ENCODE measurements at regions not wholly inside any gene's neighbourhood (a gene's known extent, or its start where the extent isn't known, plus 50 kb on each side); places are given as distances from the start of the nearest gene placed in this dataset.

- no peak for DNase-seq
- TF ChIP-seq POLR2AphosphoS5 (IDR thresholded peaks at IDR 0.05) (no peak), EP300 (IDR thresholded peaks at IDR 0.05) (no peak), POLR2A (IDR thresholded peaks at IDR 0.05) (no peak)
- Histone ChIP-seq H3K27ac (no peak overlapping the region), H3K36me3 (no peaks in the 10 kb centered on the region), H3K4me3 (no peak overlapping the region), H3K27me3 (no peaks in the 10 kb centered on the region), H3K9me3 (no peaks in the 10 kb centered on the region), H3K4me1 (peaks cover 0 to 16% (median 5%) of the 10 kb centered on the region in 4 donors)
- intact Hi-C loops (cut with DNase I), result no loop called here
- 75 to 81% methylated on average over 7 of the region's 7 CpGs for WGBS, 2 donors
Measured at GRCh38 chr11:122230385-122230755, 114.4 kb upstream of the BLID start.

GRCh38 chr11:122229481-122230384 is 113.7 kb upstream of the BLID start:
- intact Hi-C loops (cut with DNase I), result loop anchor here (1.0 kb wide), 1 partner anchor 32 kb away; no protein-coding TSS in a partner anchor

GRCh38 chr11:122229078-122229477 is 113.1 kb upstream of the BLID start:
- intact Hi-C loops (cut with DNase I), result loop anchor here (1.0 kb wide), 1 partner anchor 32 kb away; no protein-coding TSS in a partner anchor
- no peaks in the 10 kb centered on the region for H3K27me3 ChIP-seq
- TF ChIP-seq POLR2AphosphoS5 (IDR thresholded peaks at IDR 0.05), result no peak
- TF ChIP-seq CTCF (IDR thresholded peaks at IDR 0.05), result no peak
- no peak for TF ChIP-seq POLR2A (IDR thresholded peaks at IDR 0.05)
- no peak for TF ChIP-seq EP300 (IDR thresholded peaks at IDR 0.05)

More at GRCh38 chr11:122229481-122230384, 113.7 kb upstream of the BLID start:
- TF ChIP-seq POLR2AphosphoS5 (IDR thresholded peaks at IDR 0.05) (no peak), CTCF (IDR thresholded peaks at IDR 0.05) (no peak), POLR2A (IDR thresholded peaks at IDR 0.05) (no peak), EP300 (IDR thresholded peaks at IDR 0.05) (no peak)
- no peaks in the 10 kb centered on the region for H3K27me3 ChIP-seq
- H3K4me1 ChIP-seq, result peaks cover 0 to 9% (median under 1%) of the 10 kb centered on the region in 4 donors
- H3K36me3 ChIP-seq, result no peaks in the 10 kb centered on the region
- no peak overlapping the region for H3K27ac ChIP-seq
- H3K4me3 ChIP-seq, result no peak overlapping the region
- no peaks in the 10 kb centered on the region for H3K9me3 ChIP-seq
- DNase-seq, result no peak
- WGBS, 2 donors, result 25 to 50% methylated on average over 22 of the region's 22 CpGs

GRCh38 chr11:122226810-122227379 is 110.9 kb upstream of the BLID start:
- TF ChIP-seq POLR2A (IDR thresholded peaks at IDR 0.05), result no peak
- no peak for TF ChIP-seq POLR2AphosphoS5 (IDR thresholded peaks at IDR 0.05)
- TF ChIP-seq CTCF (IDR thresholded peaks at IDR 0.05), result no peak
- TF ChIP-seq EP300 (IDR thresholded peaks at IDR 0.05), result no peak
- H3K27me3 ChIP-seq, result no peaks in the 10 kb centered on the region
- DNase-seq, result no peak
- no peak overlapping the region for H3K4me3 ChIP-seq
- intact Hi-C loops (cut with DNase I), result no loop called here
- no peaks in the 10 kb centered on the region for H3K4me1 ChIP-seq
- H3K9me3 ChIP-seq, result no peaks in the 10 kb centered on the region
- WGBS, 2 donors, result 57 to 80% methylated on average over 4 of the region's 4 CpGs
- no peak overlapping the region for H3K27ac ChIP-seq
- H3K36me3 ChIP-seq, result no peaks in the 10 kb centered on the region

More at GRCh38 chr11:122229078-122229477, 113.1 kb upstream of the BLID start:
- no peak for DNase-seq
- Histone ChIP-seq H3K27ac (no peak overlapping the region), H3K9me3 (no peaks in the 10 kb centered on the region), H3K4me3 (no peak overlapping the region), H3K4me1 (peaks cover 0 to 3% (median 0%) of the 10 kb centered on the region in 4 donors), H3K36me3 (no peaks in the 10 kb centered on the region)
- 50 to 65% methylated on average over 2 of the region's 2 CpGs for WGBS, 2 donors

GRCh38 chr11:122224867-122225266 is 108.9 kb upstream of the BLID start:
- H3K27ac ChIP-seq, result no peak overlapping the region
- H3K27me3 ChIP-seq, result no peaks in the 10 kb centered on the region
- TF ChIP-seq EP300 (IDR thresholded peaks at IDR 0.05) (no peak), POLR2AphosphoS5 (IDR thresholded peaks at IDR 0.05) (no peak), CTCF (IDR thresholded peaks at IDR 0.05) (no peak), POLR2A (IDR thresholded peaks at IDR 0.05) (no peak)
- no peaks in the 10 kb centered on the region for H3K9me3 ChIP-seq
- WGBS, 2 donors, result 92 to 95% methylated on average over 2 of the region's 2 CpGs
- H3K4me3 ChIP-seq, result no peak overlapping the region
- DNase-seq, result no peak
- H3K36me3 ChIP-seq, result no peaks in the 10 kb centered on the region
- intact Hi-C loops (cut with DNase I), result no loop called here
- peaks cover 0 to 10% (median 9%) of the 10 kb centered on the region in 4 donors for H3K4me1 ChIP-seq
